Neural crest cell (in vitro differentiated cells): ENCODE measurements at regions not wholly inside any gene's neighbourhood (a gene's known extent, or its start where the extent isn't known, plus 50 kb on each side); places are given as distances from the start of the nearest gene placed in this dataset.

Experiments used
- DNase-seq: peaks from one replicate; pipeline ENCODE4 v3.0.0; 2021; ENCODE audit warnings: low read depth, mixed read lengths, low spot score
- H3K27ac Mint-ChIP-seq: one replicate; pipeline ENCODE4 v1.8.0; 2021; ENCODE audit warnings: mild to moderate bottlenecking, mixed read lengths; ENCODE audit not compliant: unreplicated experiment
- H3K27me3 Mint-ChIP-seq: 2 replicates; pipeline ENCODE4 v1.8.0; 2021; ENCODE audit warnings: low read depth, mild to moderate bottlenecking, mixed read lengths
- H3K36me3 Mint-ChIP-seq: 2 replicates; pipeline ENCODE4 v1.8.0; 2021; ENCODE audit warnings: low read depth, mild to moderate bottlenecking, mixed read lengths
- H3K4me1 Mint-ChIP-seq: 2 replicates; pipeline ENCODE4 v1.8.0; 2021; ENCODE audit warnings: mixed read lengths
- H3K4me3 Mint-ChIP-seq: one replicate; pipeline ENCODE4 v1.8.0; 2021; ENCODE audit warnings: mild to moderate bottlenecking, mixed read lengths
- H3K9me3 Mint-ChIP-seq: 2 replicates; pipeline ENCODE4 v1.8.0; 2021; ENCODE audit warnings: mixed read lengths
- CTCF ChIP-seq: fragments of 200-600 bp; sonication (generic); conservative IDR thresholded peaks from 2 replicates; pipeline ENCODE4 v1.5.0; 2021; ENCODE audit warnings: antibody characterized with exemption, mild to moderate bottlenecking

GRCh38 chr9:134552349-134552990 lies 89.1 kb upstream of the COL5A1 start:
- H3K27ac Mint-ChIP-seq: no peak overlapping the region
- peaks cover 17% of the 10 kb centered on the region for H3K4me1 Mint-ChIP-seq
- H3K36me3 Mint-ChIP-seq: no peaks in the 10 kb centered on the region
- DNase-seq: no peak
- TF ChIP-seq CTCF: no peak
- no peak overlapping the region for H3K4me3 Mint-ChIP-seq
- peaks cover 4% of the 10 kb centered on the region for H3K9me3 Mint-ChIP-seq
- no peaks in the 10 kb centered on the region for H3K27me3 Mint-ChIP-seq

GRCh38 chr9:134553061-134553891 lies 88.3 kb upstream of the COL5A1 start:
- no peaks in the 10 kb centered on the region for H3K27me3 Mint-ChIP-seq
- H3K9me3 Mint-ChIP-seq: peaks cover 4% of the 10 kb centered on the region
- no peak for TF ChIP-seq CTCF
- H3K27ac Mint-ChIP-seq: no peak overlapping the region
- no peak for DNase-seq
- H3K36me3 Mint-ChIP-seq: no peaks in the 10 kb centered on the region
- peaks cover 9% of the 10 kb centered on the region for H3K4me1 Mint-ChIP-seq
- no peak overlapping the region for H3K4me3 Mint-ChIP-seq

GRCh38 chr9:134553996-134554372 lies 87.6 kb upstream of the COL5A1 start:
- no peak overlapping the region for H3K27ac Mint-ChIP-seq
- no peak for DNase-seq
- TF ChIP-seq CTCF: no peak
- no peaks in the 10 kb centered on the region for H3K36me3 Mint-ChIP-seq
- H3K4me1 Mint-ChIP-seq: peaks cover 7% of the 10 kb centered on the region
- H3K27me3 Mint-ChIP-seq: no peaks in the 10 kb centered on the region
- H3K9me3 Mint-ChIP-seq: peaks cover 4% of the 10 kb centered on the region
- no peak overlapping the region for H3K4me3 Mint-ChIP-seq

- no peak overlapping the region for H3K4me3 Mint-ChIP-seq
- no peak overlapping the region for H3K27ac Mint-ChIP-seq
- DNase-seq: no peak
- H3K27me3 Mint-ChIP-seq: no peaks in the 10 kb centered on the region
- no peaks in the 10 kb centered on the region for H3K36me3 Mint-ChIP-seq
- H3K9me3 Mint-ChIP-seq: peaks cover 4% of the 10 kb centered on the region
- TF ChIP-seq CTCF: no peak
- H3K4me1 Mint-ChIP-seq: peaks cover 7% of the 10 kb centered on the region
These were observed 87.1 kb upstream of the COL5A1 start for GRCh38 chr9:134554373-134555093.

- Mint-ChIP-seq H3K9me3 (peaks cover 4% of the 10 kb centered on the region), H3K4me3 (no peak overlapping the region), H3K27ac (no peak overlapping the region), H3K36me3 (no peaks in the 10 kb centered on the region), H3K4me1 (peaks cover 7% of the 10 kb centered on the region), H3K27me3 (no peaks in the 10 kb centered on the region)
- TF ChIP-seq CTCF: no peak
- DNase-seq: no peak
These were observed 86.4 kb upstream of the COL5A1 start for GRCh38 chr9:134555094-134555650.
